HG02840 (cell line): ENCODE measurements at regions not wholly inside any gene's neighbourhood (a gene's known extent, or its start where the extent isn't known, plus 50 kb on each side); places are given as distances from the start of the nearest gene placed in this dataset.

ENCODE experiments used
- ATAC-seq: cut with Tn5 transposase; IDR thresholded peaks from one replicate; pipeline ENCODE4 v1.9.1; 2021; ENCODE audit warnings: mild to moderate bottlenecking, moderate library complexity, moderate number of reproducible peaks; ENCODE audit not compliant: unreplicated experiment, low FRiP score

DNA sequence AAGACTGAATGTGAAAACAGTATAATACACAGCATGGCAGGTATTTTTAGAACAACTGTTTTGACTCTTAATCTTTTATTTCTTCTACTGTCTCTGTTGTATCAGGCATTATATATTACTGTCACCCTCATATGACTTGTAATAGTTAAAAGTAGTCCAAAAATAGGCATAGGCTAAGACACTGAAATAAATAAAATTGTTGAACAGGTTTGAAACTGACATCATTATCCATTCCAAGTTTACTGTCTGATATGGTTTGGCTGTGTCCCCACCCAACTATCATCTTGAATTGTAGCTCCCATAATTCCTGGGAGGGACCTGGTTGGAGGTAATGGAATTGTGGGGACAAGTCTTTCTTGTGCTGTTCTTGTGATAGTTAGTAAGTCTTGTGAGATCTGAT, 91.4 kb upstream of the CDH19 start:
- ATAC-seq, result no peak

DNA sequence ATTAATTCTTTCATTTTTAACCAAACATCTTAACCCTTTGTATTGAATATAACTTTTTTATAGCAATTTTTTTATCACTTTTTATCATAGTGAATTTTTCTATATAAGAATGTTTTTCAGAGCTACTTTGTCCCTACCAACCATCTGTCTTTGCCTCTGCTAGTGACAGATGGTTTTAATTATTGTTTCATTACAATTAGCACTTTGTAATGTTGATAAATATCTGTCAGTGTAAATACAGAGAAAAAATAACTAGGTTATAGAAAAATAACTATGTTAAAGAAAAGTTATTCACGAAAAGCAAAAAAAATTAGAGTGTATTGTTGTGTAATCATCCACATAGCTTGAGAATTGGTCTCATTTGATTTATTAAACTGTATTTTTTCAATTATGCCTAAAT, 91.0 kb upstream of the CDH19 start:
- no peak for ATAC-seq

GRCh38 chr18:66687635-66688034, 83.7 kb upstream of the CDH19 start:
- no peak for ATAC-seq

DNA sequence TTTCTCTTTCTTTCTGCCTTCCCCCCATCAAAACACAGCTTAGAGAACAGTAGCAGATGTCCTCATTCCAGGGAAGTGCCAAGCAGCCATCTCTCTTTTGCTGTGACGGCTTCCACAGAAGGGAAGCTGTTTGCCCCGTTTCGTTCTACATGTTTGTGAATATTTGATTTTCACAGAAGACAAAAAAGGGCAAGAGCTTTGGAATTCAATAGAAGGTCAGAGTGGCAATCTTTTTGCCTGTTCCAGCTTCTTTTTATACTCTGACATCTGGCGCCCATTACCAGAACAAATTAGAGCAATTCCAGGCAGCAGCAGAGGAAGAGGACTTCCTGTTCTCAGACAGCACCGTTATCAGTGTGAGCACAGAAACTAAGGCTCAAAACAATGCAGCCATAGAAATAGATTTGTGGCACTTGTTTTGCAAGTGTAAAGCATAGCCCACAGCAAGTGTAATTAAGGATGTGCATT, 79.0 kb upstream of the CDH19 start:
- ATAC-seq, result no peak

DNA sequence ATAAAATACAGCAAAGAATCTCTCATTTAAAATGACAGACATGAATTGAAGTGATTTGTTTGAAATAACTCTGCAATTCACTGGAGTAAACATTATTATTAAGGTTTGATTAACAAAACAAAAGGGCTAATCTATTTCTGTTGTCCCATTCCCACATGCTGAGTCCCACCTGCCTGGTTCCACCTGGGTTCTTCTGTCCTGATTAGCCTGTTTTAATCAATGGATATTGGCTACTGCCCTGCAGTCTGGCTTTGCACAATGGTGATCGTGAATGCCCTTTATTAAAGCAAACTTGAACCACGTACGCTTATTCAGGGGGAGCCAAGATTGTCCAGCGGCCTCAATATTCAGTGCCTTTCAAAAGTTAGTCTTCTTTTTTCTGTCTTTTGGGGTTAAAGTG, 72.8 kb upstream of the CDH19 start:
- ATAC-seq, result no peak

GRCh38 chr18:66674286-66674685, 70.4 kb upstream of the CDH19 start:
- ATAC-seq, result no peak

- ATAC-seq, result no peak
Measured at GRCh38 chr18:66668706-66669105, 64.8 kb upstream of the CDH19 start.

- ATAC-seq, result no peak
Measured at GRCh38 chr18:66662632-66663031, 58.7 kb upstream of the CDH19 start.

- no peak for ATAC-seq
Measured at GRCh38 chr18:66655407-66655806, 51.5 kb upstream of the CDH19 start.
